GM23338 (cell line): ENCODE measurements at regions not wholly inside any gene's neighbourhood (a gene's known extent, or its start where the extent isn't known, plus 50 kb on each side); places are given as distances from the start of the nearest gene placed in this dataset.

Source experiments
- ATAC-seq: fragments of 200-7000 bp; cut with Tn5 transposase; 3 replicates; pipeline ENCODE4 v1.9.1; 2020
- DNase-seq: peaks from one replicate; pipeline ENCODE4 v3.0.0-alpha.2; 2015; ENCODE audit warnings: low spot score
- H2AFZ ChIP-seq: fragments of 200-600 bp; sonication (generic); 2 replicates; pipeline ENCODE4 v1.8.0; 2016; ENCODE audit warnings: antibody characterized with exemption, mild to moderate bottlenecking, moderate library complexity
- H3F3A ChIP-seq: fragments of 200-600 bp; sonication (generic); replicated peaks from 2 replicates; pipeline ENCODE4 v1.8.0; 2017; ENCODE audit warnings: antibody characterized with exemption, mixed run types, low read depth
- H3K27ac ChIP-seq: fragments of 200-600 bp; sonication (generic); 2 replicates; pipeline ENCODE4 v1.6.1; 2016; ENCODE audit warnings: low read depth
- H3K27me3 ChIP-seq: fragments of 200-600 bp; sonication (generic); 2 replicates; pipeline ENCODE4 v1.8.0; 2016; ENCODE audit warnings: mild to moderate bottlenecking, mixed run types, moderate library complexity; ENCODE audit not compliant: insufficient read depth
- H3K36me3 ChIP-seq: fragments of 200-600 bp; sonication (generic); 2 replicates; pipeline ENCODE4 v1.8.0; 2016; ENCODE audit warnings: mild to moderate bottlenecking; ENCODE audit not compliant: insufficient read depth
- H3K4me1 ChIP-seq: fragments of 200-600 bp; sonication (generic); 2 replicates; pipeline ENCODE4 v1.8.0; 2016; ENCODE audit warnings: mild to moderate bottlenecking, moderate library complexity; ENCODE audit not compliant: insufficient read depth
- H3K4me2 ChIP-seq: fragments of 200-600 bp; sonication (generic); 2 replicates; pipeline ENCODE4 v1.7.1; 2017; ENCODE audit warnings: mixed run types
- H3K4me3 ChIP-seq: fragments of 200-600 bp; sonication (generic); 2 replicates; pipeline ENCODE4 v1.6.1; 2016; ENCODE audit warnings: mixed run types
- H3K79me2 ChIP-seq: fragments of 200-600 bp; sonication (generic); replicated peaks from 2 replicates; pipeline ENCODE4 v1.8.0; 2017; ENCODE audit warnings: mild to moderate bottlenecking; ENCODE audit not compliant: insufficient read depth
- H3K9me2 ChIP-seq: fragments of 200-600 bp; sonication (generic); 2 replicates; pipeline ENCODE4 v1.8.0; 2017; ENCODE audit not compliant: insufficient read depth
- H4K20me1 ChIP-seq: fragments of 200-600 bp; sonication (generic); replicated peaks from 2 replicates; pipeline ENCODE4 v1.8.0; 2017; ENCODE audit warnings: mild to moderate bottlenecking; ENCODE audit not compliant: insufficient read depth
- H3K27ac Mint-ChIP-seq: 2 replicates; pipeline ENCODE4 v1.8.0; 2020; ENCODE audit warnings: inconsistent platforms, mild to moderate bottlenecking, moderate library complexity, mixed read lengths
- H3K27me3 Mint-ChIP-seq: 3 replicates; pipeline ENCODE4 v1.8.0; 2022; ENCODE audit warnings: low read depth, mild to moderate bottlenecking, moderate library complexity, mixed read lengths, inconsistent platforms; ENCODE audit not compliant: insufficient read depth, poor library complexity
- H3K36me3 Mint-ChIP-seq: 3 replicates; pipeline ENCODE4 v1.8.0; 2021; ENCODE audit warnings: low read depth, mild to moderate bottlenecking, inconsistent platforms, moderate library complexity, mixed read lengths
- H3K4me1 Mint-ChIP-seq: 3 replicates; pipeline ENCODE4 v1.8.0; 2020; ENCODE audit warnings: mild to moderate bottlenecking, inconsistent platforms, mixed read lengths
- H3K4me3 Mint-ChIP-seq: 3 replicates; pipeline ENCODE4 v1.8.0; 2021; ENCODE audit warnings: moderate library complexity, mild to moderate bottlenecking, inconsistent platforms, mixed read lengths
- H3K9me3 Mint-ChIP-seq: 3 replicates; pipeline ENCODE4 v1.8.0; 2020; ENCODE audit warnings: moderate library complexity, mild to moderate bottlenecking, inconsistent platforms, mixed read lengths
- CREB1 ChIP-seq: fragments of 250-450 bp; sonication (Bioruptor Pico); IDR thresholded peaks from 2 replicates; pipeline ENCODE4 v1.5.0; 2020; ENCODE audit warnings: low read depth, mild to moderate bottlenecking, moderate library complexity
- CTCF ChIP-seq, 2 experiments: fragments of 200-600 bp in 1 of 2; sonication (generic) in 1 of 2; conservative IDR thresholded peaks; 2 replicates each; pipeline versions ENCODE4 v1.5.1 to v1.6.1; 2016 to 2017; ENCODE audit warnings: antibody characterized with exemption in 2 of 2, low read depth in 2 of 2, mild to moderate bottlenecking in 2 of 2, moderate library complexity in 1 of 2
- ETS1 ChIP-seq: IDR thresholded peaks from 2 replicates; pipeline ENCODE4 v1.6.1; 2016; ENCODE audit warnings: antibody characterized with exemption
- EZH2 ChIP-seq: fragments of 200-600 bp; sonication (generic); IDR thresholded peaks from one replicate; pipeline ENCODE4 v1.8.0; 2017; ENCODE audit warnings: antibody characterized with exemption, mild to moderate bottlenecking, low read depth; ENCODE audit not compliant: unreplicated experiment
- EZH2phosphoT487 ChIP-seq: fragments of 200-600 bp; sonication (generic); IDR thresholded peaks from one replicate; pipeline ENCODE4 v1.8.1; 2018; ENCODE audit warnings: antibody characterized with exemption; ENCODE audit not compliant: unreplicated experiment
- NANOG ChIP-seq: IDR thresholded peaks from 2 replicates; pipeline ENCODE4 v1.6.1; 2016; ENCODE audit warnings: antibody characterized with exemption, borderline replicate concordance
- POLR2AphosphoS5 ChIP-seq: IDR thresholded peaks from 2 replicates; pipeline ENCODE4 v1.6.1; 2016; ENCODE audit warnings: antibody characterized with exemption, low read depth
- REST ChIP-seq: IDR thresholded peaks from one replicate; pipeline ENCODE4 v1.6.1; 2018; ENCODE audit warnings: antibody characterized with exemption; ENCODE audit not compliant: unreplicated experiment
- STAT1 ChIP-seq: IDR thresholded peaks from one replicate; pipeline ENCODE4 v1.6.1; 2016; ENCODE audit warnings: antibody characterized with exemption; ENCODE audit not compliant: unreplicated experiment
- ZNF114 ChIP-seq: fragments of 250-450 bp; sonication (Bioruptor Pico); IDR thresholded peaks from 2 replicates; pipeline ENCODE4 v1.5.0; 2020; ENCODE audit warnings: mild to moderate bottlenecking, moderate library complexity
- ZNF331 ChIP-seq: fragments of 250-450 bp; sonication (Bioruptor Pico); IDR thresholded peaks from 2 replicates; pipeline ENCODE4 v1.5.0; 2020; ENCODE audit warnings: low read depth, mild to moderate bottlenecking, moderate library complexity
- ZNF462 ChIP-seq: fragments of 250-450 bp; sonication (Bioruptor Pico); IDR thresholded peaks from 2 replicates; pipeline ENCODE4 v1.5.0; 2020; ENCODE audit warnings: mild to moderate bottlenecking, moderate library complexity

GRCh38 chr3:103494512-103494911 lies 1059.7 kb downstream of the ZPLD1 start:
- Histone ChIP-seq H2AFZ (no peak overlapping the region), H3K4me1 (no peaks in the 10 kb centered on the region), H3K4me3 (no peak overlapping the region), H3K4me2 (no peak overlapping the region), H4K20me1 (no peaks in the 10 kb centered on the region), H3K27ac (no peak overlapping the region), H3K27me3 (no peaks in the 10 kb centered on the region), H3F3A (no peaks in the 10 kb centered on the region), H3K9me2 (no peaks in the 10 kb centered on the region), H3K36me3 (no peaks in the 10 kb centered on the region), H3K79me2 (no peaks in the 10 kb centered on the region)
- no peaks in the 10 kb centered on the region for H3K36me3 Mint-ChIP-seq
- H3K4me1 Mint-ChIP-seq = no peaks in the 10 kb centered on the region
- H3K9me3 Mint-ChIP-seq = no peaks in the 10 kb centered on the region
- no peak overlapping the region for H3K27ac Mint-ChIP-seq
- H3K27me3 Mint-ChIP-seq = no peaks in the 10 kb centered on the region
- DNase-seq (no peak), ATAC-seq (no peak)
- TF ChIP-seq ETS1 (no peak), POLR2AphosphoS5 (no peak), ZNF331 (no peak), ZNF114 (CRISPR knock-in tag) (no peak), EZH2phosphoT487 (no peak), STAT1 (no peak), REST (no peak), NANOG (no peak), ZNF462 (no peak), EZH2 (no peak), CTCF (conservative IDR thresholded peaks at IDR 0.05; ENCODE audit: low read depth in 2 of 2) (no peak), CREB1 (CRISPR knock-in tag) (no peak)
- no peak overlapping the region for H3K4me3 Mint-ChIP-seq
